SKM-1 treated with dmso at 0.1 percent for 144 hours (cell line): ENCODE measurements at regions not wholly inside any gene's neighbourhood (a gene's known extent, or its start where the extent isn't known, plus 50 kb on each side); places are given as distances from the start of the nearest gene placed in this dataset.

ENCODE experiments used
- DNase-seq: peaks from one replicate; lab custom pipeline; 2025; ENCODE audit not compliant: unreplicated experiment; lab: John Stamatoyannopoulos, UW

DNA sequence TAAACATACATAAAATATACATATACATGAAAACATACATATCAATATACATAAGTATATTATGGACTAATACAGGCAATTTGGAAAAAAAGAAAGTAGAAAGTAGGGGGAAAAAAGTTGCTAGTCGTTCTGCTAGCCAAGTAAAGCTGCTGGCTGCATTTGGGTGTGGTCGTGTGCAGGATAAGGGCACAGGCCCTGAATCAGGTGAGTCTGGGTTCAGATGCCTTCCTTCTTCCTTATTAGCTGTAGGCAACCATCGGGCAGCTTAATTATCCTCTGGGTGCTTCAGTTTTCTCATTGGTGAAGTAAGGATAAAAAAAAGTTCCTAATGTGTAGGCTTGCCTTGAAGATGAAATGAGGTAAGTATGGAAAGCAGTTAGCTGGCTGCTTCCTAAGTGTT lies 59.2 kb upstream of the SPRY4 start:
- DNase-seq: no peak

- no peak for DNase-seq
Measured at GRCh38 chr5:142382186-142382585, 57.4 kb upstream of the SPRY4 start.

- DNase-seq: no peak
Measured at GRCh38 chr5:142378737-142379634, 54.2 kb upstream of the SPRY4 start.

- DNase-seq: no peak
Measured at GRCh38 chr5:142375944-142376411, 51.2 kb upstream of the SPRY4 start.
